H9 (cell line): ENCODE measurements at regions not wholly inside any gene's neighbourhood (a gene's known extent, or its start where the extent isn't known, plus 50 kb on each side); places are given as distances from the start of the nearest gene placed in this dataset.

ENCODE experiments used
- DNase-seq: peaks from one replicate; pipeline ENCODE4 v3.0.0-alpha.2; 2017
- H2AFZ ChIP-seq: one replicate; pipeline ENCODE4 v1.6.1; 2013; ENCODE audit warnings: mild to moderate bottlenecking, low read length, control low read depth, moderate library complexity
- H2AK5ac ChIP-seq: 2 replicates; pipeline ENCODE4 v1.6.1; 2013; ENCODE audit warnings: low read length, control low read depth, mixed read lengths; ENCODE audit not compliant: insufficient read length
- H2BK120ac ChIP-seq: one replicate; pipeline ENCODE4 v1.6.1; 2013; ENCODE audit warnings: low read depth, mild to moderate bottlenecking, low read length, control low read depth, inconsistent platforms; ENCODE audit not compliant: poor library complexity, severe bottlenecking
- H2BK12ac ChIP-seq: 2 replicates; pipeline ENCODE4 v1.6.1; 2013; ENCODE audit warnings: low read length, control low read depth, mixed read lengths, low read depth; ENCODE audit not compliant: insufficient read length
- H2BK15ac ChIP-seq: 2 replicates; pipeline ENCODE4 v1.6.1; 2013; ENCODE audit warnings: low read depth, low read length, control low read depth
- H2BK20ac ChIP-seq: one replicate; pipeline ENCODE4 v1.6.1; 2013; ENCODE audit warnings: low read depth, mild to moderate bottlenecking, low read length, control low read depth, inconsistent platforms; ENCODE audit not compliant: poor library complexity, severe bottlenecking
- H2BK5ac ChIP-seq: 2 replicates; pipeline ENCODE4 v1.6.1; 2013; ENCODE audit warnings: low read length, control low read depth, mixed read lengths; ENCODE audit not compliant: insufficient read length
- H3K14ac ChIP-seq: 2 replicates; pipeline ENCODE4 v1.6.1; 2013; ENCODE audit warnings: low read length, control low read depth; ENCODE audit not compliant: insufficient read depth
- H3K18ac ChIP-seq: 2 replicates; pipeline ENCODE4 v1.6.1; 2013; ENCODE audit warnings: low read depth, mild to moderate bottlenecking, mixed read lengths, low read length, control low read depth; ENCODE audit not compliant: insufficient read length
- H3K23ac ChIP-seq: 2 replicates; pipeline ENCODE4 v1.6.1; 2013; ENCODE audit warnings: low read length, control low read depth, mixed read lengths, low read depth; ENCODE audit not compliant: insufficient read length
- H3K23me2 ChIP-seq: 2 replicates; pipeline ENCODE4 v1.6.1; 2013; ENCODE audit warnings: low read depth, mild to moderate bottlenecking, mixed read lengths, low read length, control low read depth; ENCODE audit not compliant: insufficient read length, poor library complexity, severe bottlenecking
- H3K27ac ChIP-seq: 2 replicates; pipeline ENCODE4 v1.5.1; 2013; ENCODE audit warnings: low read length, control low read depth, mixed read lengths, low read depth; ENCODE audit not compliant: insufficient read length
- H3K27me3 ChIP-seq: 2 replicates; pipeline ENCODE4 v1.6.1; 2013; ENCODE audit warnings: low read length, control low read depth, inconsistent platforms; ENCODE audit not compliant: insufficient read depth
- H3K4ac ChIP-seq: 2 replicates; pipeline ENCODE4 v1.6.1; 2013; ENCODE audit warnings: low read depth, mild to moderate bottlenecking, control low read depth, inconsistent platforms, low read length, moderate library complexity
- H3K4me1 ChIP-seq: 2 replicates; pipeline ENCODE4 v1.6.1; 2013; ENCODE audit warnings: low read length, control low read depth, inconsistent platforms; ENCODE audit not compliant: insufficient read depth
- H3K4me2 ChIP-seq: 2 replicates; pipeline ENCODE4 v1.6.1; 2013; ENCODE audit warnings: low read length, control low read depth, mixed read lengths; ENCODE audit not compliant: insufficient read length, insufficient read depth
- H3K56ac ChIP-seq: 2 replicates; pipeline ENCODE4 v1.6.1; 2013; ENCODE audit warnings: low read depth, mild to moderate bottlenecking, mixed read lengths, low read length, control low read depth; ENCODE audit not compliant: insufficient read length
- H3K79me1 ChIP-seq: 2 replicates; pipeline ENCODE4 v1.6.1; 2013; ENCODE audit warnings: low read depth, mild to moderate bottlenecking, moderate library complexity, low read length, control low read depth, inconsistent platforms; ENCODE audit not compliant: insufficient read depth, poor library complexity, severe bottlenecking
- H3K79me2 ChIP-seq: 2 replicates; pipeline ENCODE4 v1.6.1; 2013; ENCODE audit warnings: low read length, control low read depth, inconsistent platforms; ENCODE audit not compliant: insufficient read depth
- H3K9ac ChIP-seq: 2 replicates; pipeline ENCODE4 v1.6.1; 2013; ENCODE audit warnings: low read length, control low read depth, mixed read lengths; ENCODE audit not compliant: insufficient read length; ENCODE audit errors: extremely low read depth
- H3K9me3 ChIP-seq: one replicate; pipeline ENCODE4 v1.6.1; 2013; ENCODE audit warnings: low read depth, low read length, inconsistent platforms; ENCODE audit not compliant: control insufficient read depth
- H3T11ph ChIP-seq: one replicate; pipeline ENCODE4 v1.6.1; 2013; ENCODE audit warnings: mild to moderate bottlenecking, low read length, control low read depth, inconsistent platforms
- H4K20me1 ChIP-seq: one replicate; pipeline ENCODE4 v1.6.1; 2013; ENCODE audit not compliant: control insufficient read depth, insufficient read length, insufficient read depth
- H4K5ac ChIP-seq: 2 replicates; pipeline ENCODE4 v1.6.1; 2013; ENCODE audit warnings: low read depth, mild to moderate bottlenecking, mixed read lengths, low read length, control low read depth; ENCODE audit not compliant: insufficient read length
- H4K8ac ChIP-seq: replicated peaks from 2 replicates; pipeline ENCODE4 v1.6.1; 2013; ENCODE audit warnings: low read length, control low read depth, mixed read lengths, low read depth; ENCODE audit not compliant: insufficient read length
- H4K91ac ChIP-seq: 2 replicates; pipeline ENCODE4 v1.6.1; 2013; ENCODE audit warnings: low read depth, mild to moderate bottlenecking, moderate library complexity, mixed read lengths, low read length, control low read depth; ENCODE audit not compliant: insufficient read length
- H3K27ac Mint-ChIP-seq, 3 experiments: 2 replicates in 2 of 3; 3 replicates in 1 of 3; pipeline ENCODE4 v1.8.0; 2020 to 2021; ENCODE audit warnings: mixed read lengths in 3 of 3, mild to moderate bottlenecking in 1 of 3, moderate library complexity in 1 of 3
- H3K27me3 Mint-ChIP-seq: 2 replicates; pipeline ENCODE4 v1.8.0; 2021; ENCODE audit warnings: low read depth, mild to moderate bottlenecking, moderate library complexity, mixed read lengths
- H3K36me3 Mint-ChIP-seq, 3 experiments: 2 replicates in 2 of 3; 3 replicates in 1 of 3; pipeline ENCODE4 v1.8.0; 2020 to 2021; ENCODE audit warnings: low read depth in 3 of 3, mixed read lengths in 3 of 3; ENCODE audit not compliant: insufficient read depth in 1 of 3
- H3K4me1 Mint-ChIP-seq, 2 experiments: 2 replicates each; pipeline ENCODE4 v1.8.0; 2020; ENCODE audit warnings: mixed read lengths in 2 of 2
- H3K4me3 Mint-ChIP-seq, 2 experiments: 2 replicates in 1 of 2; 3 replicates in 1 of 2; pipeline ENCODE4 v1.8.0; 2020 to 2021; ENCODE audit warnings: mild to moderate bottlenecking in 2 of 2, mixed read lengths in 2 of 2, moderate library complexity in 1 of 2
- H3K9me3 Mint-ChIP-seq, 2 experiments: 2 replicates in 1 of 2; 3 replicates in 1 of 2; pipeline ENCODE4 v1.8.0; 2020; ENCODE audit warnings: mild to moderate bottlenecking in 2 of 2, mixed read lengths in 2 of 2, moderate library complexity in 1 of 2
- WGBS: extraction: QIAGEN DNeasy Blood & Tissue Kit; methylation state at CpG from one replicate; pipeline ENCODE4 v1.1.7; 2013; ENCODE audit warnings: missing lambda C conversion rate, low lambda C conversion rate, mixed read lengths; ENCODE audit not compliant: insufficient read length; ENCODE audit errors: extremely low coverage; 5-methylcytosine and 5-hydroxymethylcytosine counted together
- TF ChIP-seq, protein P1 (sequence below): fragments of 200-600 bp; sonication (generic); conservative IDR thresholded peaks from 3 replicates; pipeline ENCODE4 v1.8.0; 2021; ENCODE audit warnings: antibody characterized with exemption, mild to moderate bottlenecking

DNA sequence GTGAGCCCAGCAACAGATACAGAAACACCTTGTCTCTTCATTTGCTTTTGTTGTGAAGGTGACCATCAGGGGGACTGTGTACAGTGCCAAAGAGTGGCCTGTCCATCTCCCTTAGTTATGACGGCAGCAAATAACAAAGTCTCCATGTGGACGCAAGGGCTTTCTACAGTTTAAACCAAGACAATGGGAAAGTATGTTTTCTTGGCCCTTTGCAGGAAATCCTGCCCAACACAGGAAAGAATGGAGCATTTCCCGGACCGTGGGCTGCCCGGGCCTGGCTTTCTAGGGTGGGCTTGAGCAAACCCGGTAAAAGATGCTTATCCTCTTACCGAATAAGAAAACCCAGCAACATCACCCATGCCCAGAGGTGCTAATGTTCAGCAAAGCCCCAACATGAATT is 87.3 kb downstream of the ZBTB18 start:
- Histone ChIP-seq H3K79me2 (no peaks in the 10 kb centered on the region), H4K5ac (no peak overlapping the region), H2BK12ac (no peak overlapping the region), H4K91ac (no peak overlapping the region), H3K27ac (no peak overlapping the region), H3K4me2 (no peak overlapping the region), H3T11ph (no peak overlapping the region), H2AFZ (no peak overlapping the region), H3K9me3 (no peaks in the 10 kb centered on the region), H3K79me1 (no peaks in the 10 kb centered on the region), H3K23me2 (no peaks in the 10 kb centered on the region), H2BK5ac (no peak overlapping the region), H2BK120ac (no peak overlapping the region), H3K4ac (no peak overlapping the region), H4K8ac (no peak overlapping the region), H3K56ac (no peak overlapping the region), H2BK20ac (no peak overlapping the region), H4K20me1 (no peaks in the 10 kb centered on the region), H2BK15ac (no peak overlapping the region), H3K4me1 (no peaks in the 10 kb centered on the region; the same call in 1 of the 2 replicates), H3K14ac (no peak overlapping the region), H3K27me3 (no peaks in the 10 kb centered on the region), H3K18ac (no peak overlapping the region), H3K23ac (no peak overlapping the region), H3K9ac (no peak overlapping the region), H2AK5ac (no peak overlapping the region)
- no peak overlapping the region for H3K27ac Mint-ChIP-seq
- DNase-seq = no peak
- no peaks in the 10 kb centered on the region for H3K9me3 Mint-ChIP-seq
- H3K27me3 Mint-ChIP-seq = peaks cover 3% of the 10 kb centered on the region; the same call in 1 of the 2 replicates
- H3K36me3 Mint-ChIP-seq = no peaks in the 10 kb centered on the region
- no CpG with 5 or more reads among the region's 7 CpGs for WGBS
- H3K4me1 Mint-ChIP-seq = no peaks in the 10 kb centered on the region
- TF ChIP-seq, protein P1, sequence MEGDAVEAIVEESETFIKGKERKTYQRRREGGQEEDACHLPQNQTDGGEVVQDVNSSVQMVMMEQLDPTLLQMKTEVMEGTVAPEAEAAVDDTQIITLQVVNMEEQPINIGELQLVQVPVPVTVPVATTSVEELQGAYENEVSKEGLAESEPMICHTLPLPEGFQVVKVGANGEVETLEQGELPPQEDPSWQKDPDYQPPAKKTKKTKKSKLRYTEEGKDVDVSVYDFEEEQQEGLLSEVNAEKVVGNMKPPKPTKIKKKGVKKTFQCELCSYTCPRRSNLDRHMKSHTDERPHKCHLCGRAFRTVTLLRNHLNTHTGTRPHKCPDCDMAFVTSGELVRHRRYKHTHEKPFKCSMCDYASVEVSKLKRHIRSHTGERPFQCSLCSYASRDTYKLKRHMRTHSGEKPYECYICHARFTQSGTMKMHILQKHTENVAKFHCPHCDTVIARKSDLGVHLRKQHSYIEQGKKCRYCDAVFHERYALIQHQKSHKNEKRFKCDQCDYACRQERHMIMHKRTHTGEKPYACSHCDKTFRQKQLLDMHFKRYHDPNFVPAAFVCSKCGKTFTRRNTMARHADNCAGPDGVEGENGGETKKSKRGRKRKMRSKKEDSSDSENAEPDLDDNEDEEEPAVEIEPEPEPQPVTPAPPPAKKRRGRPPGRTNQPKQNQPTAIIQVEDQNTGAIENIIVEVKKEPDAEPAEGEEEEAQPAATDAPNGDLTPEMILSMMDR = no peak
- H3K4me3 Mint-ChIP-seq = no peak overlapping the region
